Neuronal stem cell (in vitro differentiated cells): ENCODE measurements at regions not wholly inside any gene's neighbourhood (a gene's known extent, or its start where the extent isn't known, plus 50 kb on each side); places are given as distances from the start of the nearest gene placed in this dataset.
A peak's percentile ranks its signal among the peaks of the same experiment; 100 is the strongest.

Source experiments
- DNase-seq: peaks from one replicate; pipeline ENCODE4 v3.0.0-alpha.2; 2013; ENCODE audit warnings: low spot score
- H2AFZ ChIP-seq: one replicate; pipeline ENCODE4 v1.6.1; 2013; ENCODE audit warnings: mild to moderate bottlenecking, low read length, inconsistent platforms
- H2AK5ac ChIP-seq: 2 replicates; pipeline ENCODE4 v1.6.1; 2013; ENCODE audit warnings: low read depth, mild to moderate bottlenecking, inconsistent platforms, low read length, moderate library complexity, mixed read lengths
- H2BK120ac ChIP-seq: 2 replicates; pipeline ENCODE4 v1.6.1; 2013; ENCODE audit warnings: low read depth, mild to moderate bottlenecking, inconsistent platforms, low read length, moderate library complexity, mixed read lengths
- H2BK12ac ChIP-seq: one replicate; pipeline ENCODE4 v1.6.1; 2013; ENCODE audit warnings: low read length, inconsistent platforms
- H2BK15ac ChIP-seq: 2 replicates; pipeline ENCODE4 v1.6.1; 2013; ENCODE audit warnings: mild to moderate bottlenecking, low read length, inconsistent platforms, mixed read lengths
- H2BK5ac ChIP-seq: one replicate; pipeline ENCODE4 v1.6.1; 2013; ENCODE audit warnings: inconsistent platforms, mild to moderate bottlenecking, low read length, moderate library complexity
- H3K14ac ChIP-seq: one replicate; pipeline ENCODE4 v1.6.1; 2013; ENCODE audit warnings: low read length, inconsistent platforms
- H3K18ac ChIP-seq: 2 replicates; pipeline ENCODE4 v1.6.1; 2013; ENCODE audit warnings: low read length, inconsistent platforms
- H3K23ac ChIP-seq: 2 replicates; pipeline ENCODE4 v1.6.1; 2013; ENCODE audit warnings: low read depth, mild to moderate bottlenecking, mixed read lengths, low read length, inconsistent platforms; ENCODE audit not compliant: poor library complexity
- H3K27ac ChIP-seq: replicated peaks from 3 replicates; pipeline ENCODE4 v1.5.1; 2013; ENCODE audit warnings: low read length, inconsistent platforms
- H3K27me3 ChIP-seq, 3 experiments: 2 replicates each; pipeline ENCODE4 v1.6.1; 2013; ENCODE audit warnings: low read length in 3 of 3, mild to moderate bottlenecking in 2 of 3, inconsistent platforms in 1 of 3, low read depth in 1 of 3, mixed read lengths in 1 of 3, moderate library complexity in 1 of 3; ENCODE audit not compliant: control insufficient read depth in 3 of 3, insufficient read depth in 3 of 3
- H3K36me3 ChIP-seq, 2 donors: replicated peaks in 1 of 2; 2 replicates each; pipeline ENCODE4 v1.6.1; 2013; ENCODE audit warnings: low read length in 2 of 2; ENCODE audit not compliant: control insufficient read depth in 2 of 2, insufficient read depth in 2 of 2
- H3K4ac ChIP-seq: 2 replicates; pipeline ENCODE4 v1.6.1; 2013; ENCODE audit warnings: inconsistent platforms, mild to moderate bottlenecking, low read length, moderate library complexity
- H3K4me1 ChIP-seq, 2 donors: 1 replicate in 1 of 2; 2 replicates in 1 of 2; pipeline ENCODE4 v1.6.1; 2013; ENCODE audit warnings: low read length in 2 of 2, low read depth in 1 of 2; ENCODE audit not compliant: control insufficient read depth in 2 of 2, insufficient read depth in 1 of 2
- H3K4me2 ChIP-seq: one replicate; pipeline ENCODE4 v1.6.1; 2013; ENCODE audit warnings: mild to moderate bottlenecking, low read length, inconsistent platforms; ENCODE audit not compliant: insufficient read depth, poor library complexity, severe bottlenecking
- H3K4me3 ChIP-seq, 2 donors: 2 replicates each; pipeline ENCODE4 v1.5.1; 2013; ENCODE audit warnings: low read length in 2 of 2, mild to moderate bottlenecking in 2 of 2, inconsistent platforms in 1 of 2, moderate library complexity in 1 of 2
- H3K79me1 ChIP-seq: one replicate; pipeline ENCODE4 v1.6.1; 2013; ENCODE audit warnings: low read depth, mild to moderate bottlenecking, inconsistent platforms, low read length, moderate library complexity
- H3K9ac ChIP-seq: one replicate; pipeline ENCODE4 v1.6.1; 2013; ENCODE audit warnings: mild to moderate bottlenecking, low read depth, low read length, inconsistent platforms; ENCODE audit not compliant: poor library complexity
- H3K9me3 ChIP-seq, 2 donors: replicated peaks in 1 of 2; 2 replicates each; pipeline versions ENCODE3 to v1.6.1; 2013; ENCODE audit warnings: low read length in 2 of 2, mild to moderate bottlenecking in 2 of 2, inconsistent platforms in 1 of 2, low read depth in 1 of 2, mixed read lengths in 1 of 2, moderate library complexity in 1 of 2; ENCODE audit not compliant: control insufficient read depth in 2 of 2, insufficient read depth in 1 of 2
- H4K8ac ChIP-seq: one replicate; pipeline ENCODE4 v1.6.1; 2013; ENCODE audit warnings: low read depth, mild to moderate bottlenecking, inconsistent platforms, low read length, moderate library complexity
- H4K91ac ChIP-seq: one replicate; pipeline ENCODE4 v1.6.1; 2013; ENCODE audit warnings: low read length, low read depth, mild to moderate bottlenecking, inconsistent platforms; ENCODE audit not compliant: poor library complexity
- WGBS, 2 donors: extraction: QIAGEN DNeasy Blood & Tissue Kit; methylation state at CpG; one replicate each; pipeline ENCODE4 v1.1.7; 2013; ENCODE audit warnings: missing lambda C conversion rate in 2 of 2, mixed read lengths in 1 of 2; ENCODE audit not compliant: insufficient read length in 2 of 2, insufficient replicate concordance in 1 of 2; ENCODE audit errors: extremely low coverage in 2 of 2; 5-methylcytosine and 5-hydroxymethylcytosine counted together

GRCh38 chr10:33010132-33011037 is 52.4 kb upstream of the ITGB1 start:
- Histone ChIP-seq H3K36me3 (no peaks in the 10 kb centered on the region), H3K4me2 (no peak overlapping the region), H3K14ac (no peak overlapping the region), H2AK5ac (no peak overlapping the region), H3K27me3 (no peaks in the 10 kb centered on the region), H3K18ac (no peak overlapping the region), H3K4me3 (no peak overlapping the region), H3K4ac (no peak overlapping the region), H4K91ac (no peak overlapping the region), H3K4me1 (peaks cover 2% of the 10 kb centered on the region in 2 donors), H3K27ac (no peak overlapping the region), H3K9ac (no peak overlapping the region), H2AFZ (peak overlapping the region; percentile 42), H2BK15ac (no peak overlapping the region), H2BK5ac (no peak overlapping the region), H3K79me1 (no peaks in the 10 kb centered on the region), H2BK120ac (no peak overlapping the region), H4K8ac (no peak overlapping the region), H2BK12ac (no peak overlapping the region), H3K23ac (no peak overlapping the region), H3K9me3 (no peaks in the 10 kb centered on the region)
- no CpG with 5 or more reads among the region's 12 CpGs for WGBS, 2 donors
- DNase-seq: no peak

GRCh38 chr10:33009244-33010131 is 51.5 kb upstream of the ITGB1 start:
- no peak overlapping the region for H3K23ac ChIP-seq
- no peak overlapping the region for H2BK12ac ChIP-seq
- H3K9ac ChIP-seq: no peak overlapping the region
- H2BK120ac ChIP-seq: no peak overlapping the region
- no peak overlapping the region for H3K4ac ChIP-seq
- H3K36me3 ChIP-seq: no peaks in the 10 kb centered on the region
- H2BK15ac ChIP-seq: no peak overlapping the region
- H2AFZ ChIP-seq: no peak overlapping the region
- H2AK5ac ChIP-seq: no peak overlapping the region
- H3K14ac ChIP-seq: no peak overlapping the region
- DNase-seq: no peak
- H4K91ac ChIP-seq: no peak overlapping the region
- no peaks in the 10 kb centered on the region for H3K27me3 ChIP-seq
- no peak overlapping the region for H3K27ac ChIP-seq
- WGBS, 2 donors: no CpG with 5 or more reads among the region's 5 CpGs
- peaks cover 2 to 6% of the 10 kb centered on the region in 2 donors for H3K4me1 ChIP-seq
- H3K4me3 ChIP-seq: no peak overlapping the region
- no peak overlapping the region for H3K4me2 ChIP-seq
- H3K9me3 ChIP-seq: no peaks in the 10 kb centered on the region
- H4K8ac ChIP-seq: no peak overlapping the region
- H2BK5ac ChIP-seq: no peak overlapping the region
- no peaks in the 10 kb centered on the region for H3K79me1 ChIP-seq
- no peak overlapping the region for H3K18ac ChIP-seq

GRCh38 chr10:33008499-33009243 is 50.6 kb upstream of the ITGB1 start:
- Histone ChIP-seq H3K4me3 (no peak overlapping the region), H3K4me1 (peaks cover 2 to 6% of the 10 kb centered on the region in 2 donors), H3K79me1 (no peaks in the 10 kb centered on the region), H4K91ac (no peak overlapping the region), H3K9me3 (no peaks in the 10 kb centered on the region), H3K18ac (no peak overlapping the region), H3K27ac (no peak overlapping the region), H2BK5ac (no peak overlapping the region), H2BK15ac (no peak overlapping the region), H3K9ac (no peak overlapping the region), H2AFZ (peak overlapping the region; percentile 74), H2BK120ac (no peak overlapping the region), H3K27me3 (no peaks in the 10 kb centered on the region), H3K23ac (no peak overlapping the region), H4K8ac (no peak overlapping the region), H2BK12ac (no peak overlapping the region), H3K4ac (no peak overlapping the region), H3K14ac (no peak overlapping the region), H2AK5ac (no peak overlapping the region), H3K4me2 (no peak overlapping the region), H3K36me3 (no peaks in the 10 kb centered on the region)
- WGBS, 2 donors: no CpG with 5 or more reads among the region's 9 CpGs
- peak; percentile 64 for DNase-seq
